MG63 (cell line): ENCODE measurements at regions not wholly inside any gene's neighbourhood (a gene's known extent, or its start where the extent isn't known, plus 50 kb on each side); places are given as distances from the start of the nearest gene placed in this dataset.
"Not testable (repeated sequence)": the region's sequence is repeated elsewhere in the genome, so short reads cannot be mapped to it uniquely, and the experiment has no call there.

ENCODE experiments used
- DNase-seq: peaks from one replicate; pipeline ENCODE4 v3.0.0-alpha.2; 2020
- H3K27me3 ChIP-seq: fragments of 250-450 bp; sonication (Bioruptor Pico); 2 replicates; pipeline ENCODE4 v1.5.1; 2020; ENCODE audit warnings: mild to moderate bottlenecking, moderate library complexity
- H3K36me3 ChIP-seq: fragments of 250-450 bp; sonication (Bioruptor Pico); 2 replicates; pipeline ENCODE4 v1.5.1; 2020; ENCODE audit warnings: mild to moderate bottlenecking, moderate library complexity
- H3K4me3 ChIP-seq: fragments of 250-450 bp; sonication (Bioruptor Pico); 2 replicates; pipeline ENCODE4 v1.5.1; 2020; ENCODE audit warnings: mild to moderate bottlenecking, moderate library complexity
- H3K9me3 ChIP-seq: fragments of 250-450 bp; sonication (Bioruptor Pico); 2 replicates; pipeline ENCODE4 v1.5.1; 2020; ENCODE audit warnings: mild to moderate bottlenecking, moderate library complexity

- no peaks in the 10 kb centered on the region for H3K36me3 ChIP-seq
- H3K9me3 ChIP-seq, result no peaks in the 10 kb centered on the region
- peak; percentile 8 for DNase-seq
- H3K27me3 ChIP-seq, result no peaks in the 10 kb centered on the region
- no peak overlapping the region for H3K4me3 ChIP-seq
These were observed 369.6 kb upstream of the DPP6 start for GRCh38 chr7:153682628-153683027.

DNA sequence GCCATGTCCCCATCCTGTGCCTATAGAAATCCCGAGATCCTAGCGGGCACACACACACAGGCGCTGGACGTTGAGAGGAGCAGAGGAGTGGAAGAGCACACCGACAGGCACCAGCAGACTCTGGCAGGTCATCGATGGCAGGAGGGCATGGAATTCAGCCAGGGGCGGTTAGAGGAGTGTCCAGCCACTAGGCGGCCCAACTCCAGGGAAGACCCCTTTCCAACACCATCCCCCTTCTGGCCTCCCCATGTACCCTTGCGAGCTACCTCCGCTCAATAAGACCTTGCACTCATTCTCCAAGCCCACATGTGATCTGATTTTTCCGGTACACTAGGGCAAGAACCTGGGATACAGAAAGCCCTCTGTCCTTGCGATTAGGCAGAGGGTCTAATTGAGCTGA lies 356.0 kb upstream of the DPP6 start:
- no peaks in the 10 kb centered on the region for H3K27me3 ChIP-seq
- H3K36me3 ChIP-seq, result no peaks in the 10 kb centered on the region
- DNase-seq, result no peak
- no peaks in the 10 kb centered on the region for H3K9me3 ChIP-seq
- no peak overlapping the region for H3K4me3 ChIP-seq

DNA sequence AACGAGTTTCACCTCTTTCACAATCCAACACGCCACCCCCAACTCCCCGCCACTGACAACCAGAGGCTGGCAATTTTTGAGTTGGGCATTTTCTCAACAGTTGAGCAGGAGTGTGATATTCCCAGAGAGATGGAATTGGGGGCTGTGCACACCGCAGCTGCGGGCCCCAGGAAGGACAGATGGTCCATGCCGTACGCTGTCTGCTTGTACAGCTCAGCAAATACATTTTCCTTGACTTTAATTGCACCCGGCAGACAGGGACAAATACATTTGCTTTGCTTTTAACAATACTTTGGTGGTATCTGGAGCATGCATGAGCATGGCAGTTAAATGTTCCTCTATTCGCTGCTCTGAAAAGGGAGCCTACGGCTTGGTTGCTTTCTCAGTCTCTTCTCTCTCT lies 354.2 kb upstream of the DPP6 start:
- no peaks in the 10 kb centered on the region for H3K36me3 ChIP-seq
- no peaks in the 10 kb centered on the region for H3K27me3 ChIP-seq
- no peak overlapping the region for H3K4me3 ChIP-seq
- H3K9me3 ChIP-seq, result no peaks in the 10 kb centered on the region
- DNase-seq, result no peak

- no peaks in the 10 kb centered on the region for H3K9me3 ChIP-seq
- DNase-seq, result no peak
- H3K27me3 ChIP-seq, result no peaks in the 10 kb centered on the region
- H3K4me3 ChIP-seq, result no peak overlapping the region
- H3K36me3 ChIP-seq, result no peaks in the 10 kb centered on the region
These were observed 350.5 kb upstream of the DPP6 start for GRCh38 chr7:153701678-153702077.

- not testable (repeated sequence) for H3K36me3 ChIP-seq, H3K9me3 ChIP-seq, DNase-seq, H3K4me3 ChIP-seq, H3K27me3 ChIP-seq
These were observed 328.3 kb upstream of the DPP6 start for GRCh38 chr7:153723892-153724291.

- not testable (repeated sequence) for H3K9me3 ChIP-seq, H3K36me3 ChIP-seq, DNase-seq, H3K4me3 ChIP-seq, H3K27me3 ChIP-seq
These were observed 320.7 kb upstream of the DPP6 start for GRCh38 chr7:153731504-153731903.

GRCh38 chr7:153743434-153743833 lies 308.8 kb upstream of the DPP6 start:
- DNase-seq, H3K36me3 ChIP-seq, H3K27me3 ChIP-seq, H3K9me3 ChIP-seq, H3K4me3 ChIP-seq: not testable (repeated sequence)

- not testable (repeated sequence) for DNase-seq, H3K27me3 ChIP-seq, H3K36me3 ChIP-seq, H3K9me3 ChIP-seq, H3K4me3 ChIP-seq
These were observed 304.2 kb upstream of the DPP6 start for GRCh38 chr7:153747969-153748368.

GRCh38 chr7:153748885-153749284 lies 303.3 kb upstream of the DPP6 start:
- not testable (repeated sequence) for H3K4me3 ChIP-seq, H3K36me3 ChIP-seq, H3K27me3 ChIP-seq, H3K9me3 ChIP-seq, DNase-seq

DNA sequence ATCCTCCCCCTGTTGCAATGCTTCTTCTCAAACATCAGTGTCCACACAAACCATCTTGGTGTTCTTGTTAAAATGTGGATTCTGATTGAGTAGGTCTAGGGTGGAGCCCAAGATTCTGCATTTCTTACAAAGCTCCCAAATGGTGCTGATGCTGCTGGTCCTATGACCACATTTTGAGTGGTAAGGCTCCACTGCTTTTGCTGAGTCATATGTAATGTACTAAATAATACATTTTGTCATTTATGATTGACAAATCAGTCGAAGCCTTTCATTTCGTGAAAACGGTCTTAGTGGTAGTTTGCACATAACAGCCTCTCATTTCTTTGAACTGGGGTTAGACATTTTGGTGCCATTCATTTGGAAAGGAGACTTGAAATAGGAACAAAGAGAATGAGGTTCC lies 286.3 kb upstream of the DPP6 start:
- not testable (repeated sequence) for DNase-seq

DNA sequence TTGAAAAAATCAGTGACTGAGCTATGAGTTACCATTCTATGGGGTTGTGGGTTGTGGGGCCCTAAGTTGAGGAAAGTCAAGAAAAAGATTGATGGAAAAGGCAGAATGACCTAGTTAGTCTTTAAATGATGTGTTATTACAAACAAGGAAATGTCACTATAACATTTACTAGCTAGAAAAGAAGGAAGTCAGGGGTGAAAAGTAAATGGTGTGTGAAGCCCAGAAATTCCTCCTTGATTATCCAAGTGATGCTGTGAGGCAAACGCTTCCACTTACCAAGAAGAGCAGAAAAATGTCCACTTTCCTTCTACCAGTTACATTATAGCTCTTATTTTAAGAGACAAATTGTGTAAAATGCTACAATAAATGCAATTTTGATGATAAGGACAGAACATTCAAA lies 285.3 kb upstream of the DPP6 start:
- H3K4me3 ChIP-seq, H3K9me3 ChIP-seq: not testable (repeated sequence)

More for the DNA sequence above, 286.3 kb upstream of the DPP6 start:
- not testable (repeated sequence) for H3K36me3 ChIP-seq, H3K9me3 ChIP-seq, H3K27me3 ChIP-seq, H3K4me3 ChIP-seq

DNA sequence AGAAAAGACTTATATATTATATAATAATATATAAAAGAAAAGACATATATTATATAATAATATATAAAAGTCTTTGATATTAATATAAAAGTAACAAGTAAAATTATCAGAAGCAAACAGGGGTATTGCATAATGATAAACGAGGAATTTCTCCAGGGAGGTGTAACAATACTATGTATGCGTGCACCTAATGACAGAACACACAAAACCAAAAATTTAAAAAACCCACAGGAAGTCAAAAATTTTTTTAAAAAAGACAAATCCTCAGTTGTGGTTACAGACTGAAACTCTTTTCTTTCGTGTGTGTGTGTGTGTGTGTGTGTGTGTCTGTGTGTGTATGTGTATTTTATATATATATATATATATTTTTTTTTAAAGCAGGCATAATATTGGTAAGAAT lies 279.2 kb upstream of the DPP6 start:
- Histone ChIP-seq H3K27me3 (no peaks in the 10 kb centered on the region), H3K36me3 (no peaks in the 10 kb centered on the region), H3K4me3 (no peak overlapping the region), H3K9me3 (no peaks in the 10 kb centered on the region)
- no peak for DNase-seq

More for the DNA sequence above, 285.3 kb upstream of the DPP6 start:
- H3K27me3 ChIP-seq, H3K36me3 ChIP-seq, DNase-seq: not testable (repeated sequence)

- not testable (repeated sequence) for H3K4me3 ChIP-seq, H3K27me3 ChIP-seq, H3K9me3 ChIP-seq, H3K36me3 ChIP-seq
- peak; percentile 4 for DNase-seq
These were observed 275.3 kb upstream of the DPP6 start for GRCh38 chr7:153776940-153777339.

GRCh38 chr7:153797363-153797762 lies 254.8 kb upstream of the DPP6 start:
- H3K9me3 ChIP-seq, DNase-seq, H3K36me3 ChIP-seq, H3K4me3 ChIP-seq, H3K27me3 ChIP-seq: not testable (repeated sequence)

DNA sequence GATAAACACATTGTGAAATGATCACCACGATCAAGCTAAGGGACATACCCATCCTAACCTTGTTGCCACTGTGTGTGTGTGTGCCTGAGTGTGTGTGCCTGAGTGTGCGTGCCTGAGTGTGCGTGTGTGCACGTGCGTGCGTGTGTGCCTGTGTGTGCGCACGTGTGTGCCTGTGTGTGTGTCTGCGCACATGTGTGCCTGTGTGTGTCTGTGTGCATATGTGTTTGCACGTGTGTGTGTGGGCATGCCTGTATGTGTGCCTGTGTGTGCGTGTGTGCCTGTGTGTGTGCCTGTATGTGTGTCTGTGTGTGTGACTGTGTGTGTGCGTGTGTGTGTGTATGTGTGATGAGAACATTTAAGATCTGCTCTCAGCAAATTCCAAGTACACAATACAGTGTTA lies 244.1 kb upstream of the DPP6 start:
- DNase-seq, result no peak
- Histone ChIP-seq H3K36me3 (no peaks in the 10 kb centered on the region), H3K4me3 (no peak overlapping the region), H3K27me3 (no peaks in the 10 kb centered on the region), H3K9me3 (no peaks in the 10 kb centered on the region)

DNA sequence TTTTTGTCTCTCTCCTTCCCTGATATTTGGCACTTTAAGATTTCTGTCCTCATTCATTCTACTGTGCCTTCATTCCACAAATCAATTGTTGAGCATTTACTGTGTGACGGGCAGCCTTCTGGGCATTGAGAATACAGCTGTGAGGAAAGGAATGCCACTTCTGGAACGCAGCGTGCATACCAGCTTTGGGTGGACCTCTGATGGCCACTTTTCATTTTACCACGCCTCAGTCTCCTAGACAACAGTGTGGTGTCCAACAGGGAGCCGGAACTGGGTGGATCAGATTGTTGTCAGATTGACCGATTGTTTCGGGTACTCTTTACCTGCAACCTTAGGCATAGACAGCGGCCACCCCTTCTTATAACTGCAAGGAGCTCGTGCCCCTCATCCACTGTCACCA lies 222.7 kb upstream of the DPP6 start:
- no peaks in the 10 kb centered on the region for H3K27me3 ChIP-seq
- H3K36me3 ChIP-seq, result no peaks in the 10 kb centered on the region
- no peaks in the 10 kb centered on the region for H3K9me3 ChIP-seq
- DNase-seq, result peak; percentile 34
- H3K4me3 ChIP-seq, result no peak overlapping the region

DNA sequence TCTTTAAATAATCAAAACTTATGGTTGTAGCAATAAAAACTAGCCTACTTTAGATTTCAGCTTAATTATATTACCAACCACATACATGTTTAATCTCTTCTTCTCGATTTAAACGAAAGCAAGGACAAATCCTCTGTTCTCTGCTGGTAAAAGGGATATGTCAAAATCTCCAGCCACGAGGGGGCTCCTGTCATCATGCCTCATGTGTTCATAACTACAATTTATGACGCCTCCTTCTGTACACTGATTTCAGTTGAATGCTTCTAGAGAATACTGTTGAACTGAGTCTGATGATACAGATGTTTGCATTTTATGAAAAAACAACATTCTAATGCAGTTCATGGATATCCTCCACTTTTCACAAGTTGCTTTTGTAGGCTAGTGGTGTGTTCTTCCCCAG lies 220.0 kb upstream of the DPP6 start:
- Histone ChIP-seq H3K4me3 (no peak overlapping the region), H3K36me3 (no peaks in the 10 kb centered on the region)
- DNase-seq, result peak; percentile 8

GRCh38 chr7:153835103-153835502 lies 217.1 kb upstream of the DPP6 start:
- H3K4me3 ChIP-seq, result no peak overlapping the region
- no peaks in the 10 kb centered on the region for H3K36me3 ChIP-seq
- no peaks in the 10 kb centered on the region for H3K27me3 ChIP-seq
- no peaks in the 10 kb centered on the region for H3K9me3 ChIP-seq
- no peak for DNase-seq

More for the DNA sequence above, 220.0 kb upstream of the DPP6 start:
- no peaks in the 10 kb centered on the region for H3K27me3 ChIP-seq
- H3K9me3 ChIP-seq, result no peaks in the 10 kb centered on the region

GRCh38 chr7:153835712-153836265 lies 216.4 kb upstream of the DPP6 start:
- no peak for DNase-seq
- no peak overlapping the region for H3K4me3 ChIP-seq
- H3K9me3 ChIP-seq, result no peaks in the 10 kb centered on the region
- H3K36me3 ChIP-seq, result no peaks in the 10 kb centered on the region
- no peaks in the 10 kb centered on the region for H3K27me3 ChIP-seq
